PFSK-1 (cell line): ENCODE measurements at regions not wholly inside any gene's neighbourhood (a gene's known extent, or its start where the extent isn't known, plus 50 kb on each side); places are given as distances from the start of the nearest gene placed in this dataset.

ENCODE experiments used
- FOXP2 ChIP-seq: optimal IDR thresholded peaks from 2 replicates; pipeline ENCODE3; 2011; ENCODE audit warnings: borderline replicate concordance, control low read depth, inconsistent platforms; ENCODE audit not compliant: insufficient read depth; ENCODE audit errors: extremely low read length, extremely low read depth
- POLR2AphosphoS5 ChIP-seq: IDR thresholded peaks from 2 replicates; pipeline ENCODE4 v1.6.1; 2012; ENCODE audit warnings: low read depth, mild to moderate bottlenecking, control low read depth, low read length, moderate library complexity
- REST ChIP-seq, 2 experiments: IDR thresholded peaks; 2 replicates each; pipeline versions ENCODE4 v1.6.1 to v1.8.0; 2011 to 2012; ENCODE audit warnings: low read depth in 2 of 2, low read length in 2 of 2, control low read depth in 1 of 2, inconsistent platforms in 1 of 2, mild to moderate bottlenecking in 1 of 2, moderate library complexity in 1 of 2; ENCODE audit not compliant: insufficient read depth in 1 of 2
- SIN3A ChIP-seq: IDR thresholded peaks from 2 replicates; pipeline ENCODE4 v1.6.1; 2012; ENCODE audit warnings: mild to moderate bottlenecking, low read length, moderate library complexity, borderline replicate concordance; ENCODE audit not compliant: insufficient read depth
- TAF1 ChIP-seq: IDR thresholded peaks from 2 replicates; pipeline ENCODE4 v1.6.1; 2012; ENCODE audit warnings: low read length, control low read depth, borderline replicate concordance; ENCODE audit not compliant: insufficient read depth

GRCh38 chr2:144663207-144663606 is 143.3 kb upstream of the ZEB2 start:
- TF ChIP-seq REST (IDR thresholded peaks at IDR 0.05; ENCODE audit: insufficient read depth in 1 of 2, low read depth in 2 of 2, low read length in 2 of 2) (no peak), POLR2AphosphoS5 (no peak), TAF1 (no peak), SIN3A (no peak), FOXP2 (no peak)
